ENCODE measurements at regions not wholly inside any gene's neighbourhood (a gene's known extent, or its start where the extent isn't known, plus 50 kb on each side); places are given as distances from the start of the nearest gene placed in this dataset.

- peaks cover 9% of the 10 kb centered on the region for H3K4me1 ChIP-seq (ENCODE audit: control insufficient read depth, extremely low read depth, insufficient read depth, low read length)
- dilution Hi-C loops (cut with MboI; ENCODE audit: extremely low pct_ligation_motif_present, low sequenced_read_pairs) = no loop called here
- no peak overlapping the region for H3K4me3 ChIP-seq (replicated peaks in 1 of 3; ENCODE audit: insufficient read depth in 1 of 3, low read depth in 1 of 3, low read length in 3 of 3)
- CTCF ChIA-PET = no interaction called here
- no peak overlapping the region for H3K4me2 ChIP-seq (ENCODE audit: insufficient read depth, low read length)
- BruUV-seq (replicated peaks) = no TSS peak
- no peak overlapping the region for H3K27ac ChIP-seq (ENCODE audit: insufficient read depth, low read depth, low read length)
- TF ChIP-seq JUN (IDR thresholded peaks at IDR 0.05; ENCODE audit: borderline replicate concordance, insufficient read depth, insufficient read length, low read depth) (no peak), EZH2 (IDR thresholded peaks at IDR 0.05; ENCODE audit: borderline replicate concordance, low read depth, low read length, severe bottlenecking) (no peak), POLR2A (IDR thresholded peaks at IDR 0.05; ENCODE audit: low read depth, low read length) (no peak), GATA2 (IDR thresholded peaks at IDR 0.05; ENCODE audit: insufficient read depth, insufficient read length, low read depth, low read length) (no peak), MAX (IDR thresholded peaks at IDR 0.05; ENCODE audit: insufficient read depth, insufficient read length) (no peak), FOS (IDR thresholded peaks at IDR 0.05; ENCODE audit: borderline replicate concordance, insufficient read depth, low read length) (no peak), MYC (IDR thresholded peaks at IDR 0.05; ENCODE audit: low read depth, low read length) (no peak), POLR2AphosphoS5 (IDR thresholded peaks at IDR 0.05; ENCODE audit: insufficient read depth, low read depth, low read length) (no peak)
- TF ChIP-seq, protein P1, sequence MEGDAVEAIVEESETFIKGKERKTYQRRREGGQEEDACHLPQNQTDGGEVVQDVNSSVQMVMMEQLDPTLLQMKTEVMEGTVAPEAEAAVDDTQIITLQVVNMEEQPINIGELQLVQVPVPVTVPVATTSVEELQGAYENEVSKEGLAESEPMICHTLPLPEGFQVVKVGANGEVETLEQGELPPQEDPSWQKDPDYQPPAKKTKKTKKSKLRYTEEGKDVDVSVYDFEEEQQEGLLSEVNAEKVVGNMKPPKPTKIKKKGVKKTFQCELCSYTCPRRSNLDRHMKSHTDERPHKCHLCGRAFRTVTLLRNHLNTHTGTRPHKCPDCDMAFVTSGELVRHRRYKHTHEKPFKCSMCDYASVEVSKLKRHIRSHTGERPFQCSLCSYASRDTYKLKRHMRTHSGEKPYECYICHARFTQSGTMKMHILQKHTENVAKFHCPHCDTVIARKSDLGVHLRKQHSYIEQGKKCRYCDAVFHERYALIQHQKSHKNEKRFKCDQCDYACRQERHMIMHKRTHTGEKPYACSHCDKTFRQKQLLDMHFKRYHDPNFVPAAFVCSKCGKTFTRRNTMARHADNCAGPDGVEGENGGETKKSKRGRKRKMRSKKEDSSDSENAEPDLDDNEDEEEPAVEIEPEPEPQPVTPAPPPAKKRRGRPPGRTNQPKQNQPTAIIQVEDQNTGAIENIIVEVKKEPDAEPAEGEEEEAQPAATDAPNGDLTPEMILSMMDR (IDR thresholded peaks at IDR 0.05; ENCODE audit: extremely low read depth in 1 of 2, insufficient read depth in 1 of 2, low read depth in 1 of 2, low read length in 2 of 2) = no peak
- POLR2A ChIA-PET = no interaction called here
- intact Hi-C loops (cut with micrococcal nuclease) = no loop called here
- no peaks in the 10 kb centered on the region for H3K27me3 ChIP-seq (ENCODE audit: control insufficient read depth in 2 of 2, insufficient read depth in 2 of 2, low read length in 2 of 2)
- H3K9me3 ChIP-seq (replicated peaks; ENCODE audit: control insufficient read depth, insufficient read depth, low read length) = no peaks in the 10 kb centered on the region
- H3K9me1 ChIP-seq (replicated peaks; ENCODE audit: control insufficient read depth, extremely low read depth, insufficient read depth, low read length) = no peaks in the 10 kb centered on the region
- no peak overlapping the region for H3K9ac ChIP-seq (replicated peaks; ENCODE audit: extremely low read depth, insufficient read depth, low read length)
- H3K36me3 ChIP-seq (ENCODE audit: control insufficient read depth in 2 of 2, extremely low read depth in 1 of 2, insufficient read depth in 2 of 2, low read length in 2 of 2) = no peaks in the 10 kb centered on the region
- H4K20me1 ChIP-seq (replicated peaks; ENCODE audit: control insufficient read depth, extremely low read depth, insufficient read depth, low read length) = no peaks in the 10 kb centered on the region
- no peak overlapping the region for H2AFZ ChIP-seq (ENCODE audit: low read depth, low read length)
- DNase-seq (ENCODE audit: low read depth, low spot score) (no peak), FAIRE-seq (no peak)
- H3K79me2 ChIP-seq (ENCODE audit: control insufficient read depth, insufficient read depth, low read length) = no peaks in the 10 kb centered on the region
Measured at GRCh38 chr3:178397836-178398235, 138.4 kb upstream of the KCNMB2 start.
